ENCODE measurements at regions not wholly inside any gene's neighbourhood (a gene's known extent, or its start where the extent isn't known, plus 50 kb on each side); places are given as distances from the start of the nearest gene placed in this dataset.

DNA sequence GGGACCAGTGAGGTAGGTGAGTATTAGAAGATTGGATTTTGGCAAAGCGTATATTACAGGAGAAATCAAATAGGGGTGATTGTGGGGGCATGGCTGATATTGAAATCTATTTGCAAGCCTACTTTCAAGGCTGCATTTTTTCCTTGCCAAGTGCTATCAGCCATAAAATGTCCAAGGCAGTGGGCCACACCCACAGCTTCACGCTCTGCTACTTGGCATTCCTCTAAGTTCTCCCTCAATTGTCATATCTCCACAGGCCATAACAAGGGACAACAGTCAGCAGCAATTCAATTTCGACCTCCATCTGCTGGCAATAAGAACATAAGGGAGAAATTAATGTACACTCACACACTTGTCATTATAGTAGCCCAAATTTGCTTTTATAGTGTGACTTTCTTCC is 667.1 kb upstream of the PKN2 start:
- peaks cover 0 to 2% (median 0%) of the 10 kb centered on the region in 6 donors for H3K9me3 Mint-ChIP-seq
- H3K36me3 Mint-ChIP-seq, result no peaks in the 10 kb centered on the region
- no peaks in the 10 kb centered on the region for H3K4me1 Mint-ChIP-seq
- H3K4me3 Mint-ChIP-seq, result no peak overlapping the region
- H3K27ac Mint-ChIP-seq, result no peak overlapping the region
- peaks cover 0 to 3% (median 2%) of the 10 kb centered on the region in 3 donors for H3K27me3 Mint-ChIP-seq (ENCODE audit: low read depth in 3 of 3)
- no peak for DNase-seq

DNA sequence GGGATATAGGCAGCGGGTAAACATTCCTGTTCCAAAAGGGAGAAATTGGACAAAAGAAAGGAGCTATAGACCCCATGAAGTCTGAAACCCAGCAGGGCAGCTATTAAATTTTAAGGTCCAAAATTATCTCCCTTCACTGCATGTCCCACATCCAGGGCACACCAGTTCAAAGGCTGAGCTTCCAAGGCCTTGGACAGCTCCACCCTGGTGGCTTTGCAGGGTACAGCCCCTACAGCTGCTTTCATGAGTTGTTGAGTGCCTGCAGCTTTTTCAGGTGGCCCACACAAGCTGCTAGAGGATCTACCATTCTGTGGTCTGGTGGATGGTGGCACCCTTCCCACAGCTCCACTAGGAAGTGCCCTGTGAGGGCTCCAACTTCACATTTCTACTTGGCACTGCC is 662.5 kb upstream of the PKN2 start:
- Mint-ChIP-seq H3K4me1 (no peaks in the 10 kb centered on the region), H3K36me3 (no peaks in the 10 kb centered on the region), H3K9me3 (peaks cover 0 to 5% (median 2%) of the 10 kb centered on the region in 6 donors), H3K27ac (no peak overlapping the region), H3K27me3 (ENCODE audit: low read depth in 3 of 3) (peaks cover 2 to 3% (median 2%) of the 10 kb centered on the region in 3 donors), H3K4me3 (no peak overlapping the region)
- no peak for DNase-seq

DNA sequence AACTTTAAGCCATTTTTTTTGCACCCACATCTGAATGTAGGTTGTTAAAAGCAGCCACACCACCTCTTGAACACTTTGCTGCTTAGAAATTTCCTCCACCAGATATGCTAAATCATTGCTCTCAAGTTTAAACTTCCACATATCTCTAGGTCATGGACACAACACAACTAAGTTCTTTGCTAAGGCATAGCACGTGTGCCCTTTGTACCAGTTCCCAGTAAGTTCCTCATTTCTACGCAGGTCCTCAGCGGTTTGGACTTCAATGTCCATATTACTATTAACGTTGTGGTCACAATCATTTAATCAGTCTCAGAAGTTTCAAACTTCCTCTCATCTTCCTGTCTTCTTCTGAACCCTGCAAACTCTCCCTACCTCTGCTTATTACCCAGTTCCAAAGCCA is 661.6 kb upstream of the PKN2 start:
- no peak for DNase-seq
- Mint-ChIP-seq H3K4me1 (no peaks in the 10 kb centered on the region), H3K4me3 (no peak overlapping the region), H3K27me3 (ENCODE audit: low read depth in 3 of 3) (peaks cover 2 to 3% (median 2%) of the 10 kb centered on the region in 3 donors), H3K36me3 (no peaks in the 10 kb centered on the region), H3K9me3 (peaks cover 0 to 5% (median 2%) of the 10 kb centered on the region in 6 donors), H3K27ac (no peak overlapping the region)

DNA sequence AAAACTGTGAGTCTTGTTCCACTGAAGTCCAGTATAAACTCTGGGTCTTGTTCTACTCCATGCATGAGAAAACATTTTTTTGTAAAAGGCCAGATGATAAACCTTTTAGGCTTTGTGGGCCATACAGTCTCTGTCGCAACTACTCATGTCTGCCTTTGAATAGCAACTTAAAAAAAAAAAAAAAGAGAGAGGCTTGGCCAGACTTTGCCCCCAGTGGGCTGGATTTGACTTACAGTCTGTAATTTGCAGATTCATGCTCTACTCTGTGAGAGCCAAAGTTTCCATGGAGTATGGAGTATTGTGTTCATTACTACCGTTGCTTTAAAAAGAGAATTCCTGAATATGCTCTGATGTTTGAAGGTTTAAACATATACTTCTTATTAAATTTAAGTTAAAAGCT is 654.9 kb upstream of the PKN2 start:
- Mint-ChIP-seq H3K4me1 (no peaks in the 10 kb centered on the region), H3K27me3 (ENCODE audit: low read depth in 3 of 3) (peaks cover 0 to 2% (median 2%) of the 10 kb centered on the region in 3 donors), H3K27ac (no peak overlapping the region), H3K9me3 (peaks cover 0 to 13% (median under 1%) of the 10 kb centered on the region in 6 donors), H3K4me3 (no peak overlapping the region), H3K36me3 (no peaks in the 10 kb centered on the region)
- DNase-seq, result no peak

DNA sequence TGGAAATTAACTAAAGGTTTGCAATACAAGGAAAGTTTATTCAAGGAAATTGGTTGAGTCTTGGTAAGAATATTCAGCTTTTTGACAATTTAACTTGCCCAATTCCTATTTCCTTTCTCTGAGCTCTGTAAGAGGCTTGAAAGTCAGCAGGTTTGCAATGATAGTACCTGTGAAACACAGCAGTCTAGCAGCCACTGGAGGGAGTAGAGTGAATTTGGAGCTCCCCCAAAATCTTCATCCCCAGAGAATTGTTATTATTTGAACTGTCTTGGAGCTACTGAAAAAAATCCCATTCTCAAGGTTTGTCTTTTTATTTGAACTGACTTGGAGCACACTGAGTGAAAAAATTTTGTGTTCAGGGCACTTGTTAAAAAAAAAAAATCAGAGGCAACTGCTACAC is 654.2 kb upstream of the PKN2 start:
- H3K9me3 Mint-ChIP-seq, result peaks cover 0 to 13% (median under 1%) of the 10 kb centered on the region in 6 donors
- H3K36me3 Mint-ChIP-seq, result no peaks in the 10 kb centered on the region
- no peak for DNase-seq
- H3K27ac Mint-ChIP-seq, result no peak overlapping the region
- no peak overlapping the region for H3K4me3 Mint-ChIP-seq
- no peaks in the 10 kb centered on the region for H3K4me1 Mint-ChIP-seq
- peaks cover 0 to 2% (median 2%) of the 10 kb centered on the region in 3 donors for H3K27me3 Mint-ChIP-seq (ENCODE audit: low read depth in 3 of 3)

DNA sequence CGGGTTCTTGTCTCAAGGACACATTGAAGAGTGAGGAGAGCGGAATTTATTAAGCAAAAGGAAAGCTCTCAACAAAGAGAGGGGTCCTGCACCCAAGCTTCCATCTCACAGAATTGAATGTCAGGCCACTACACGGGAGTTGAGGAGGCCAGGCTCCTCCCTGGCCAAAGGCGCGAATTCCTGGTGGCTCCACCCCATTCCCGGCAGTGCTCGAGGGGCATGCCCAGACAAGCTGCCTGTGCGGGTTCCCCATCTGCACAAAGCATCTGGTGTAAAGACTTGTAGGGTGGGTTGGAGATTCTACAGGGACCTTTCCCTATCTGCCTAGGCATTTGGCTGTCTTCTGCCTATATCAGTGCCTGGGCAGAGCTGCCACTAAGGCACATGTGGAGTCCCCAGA is 648.5 kb upstream of the PKN2 start:
- peaks cover 2 to 16% (median 12%) of the 10 kb centered on the region in 6 donors for H3K9me3 Mint-ChIP-seq
- H3K27me3 Mint-ChIP-seq (ENCODE audit: low read depth in 3 of 3), result peaks cover 0 to 2% (median 0%) of the 10 kb centered on the region in 3 donors
- H3K36me3 Mint-ChIP-seq, result no peaks in the 10 kb centered on the region
- no peak overlapping the region for H3K27ac Mint-ChIP-seq
- no peaks in the 10 kb centered on the region for H3K4me1 Mint-ChIP-seq
- H3K4me3 Mint-ChIP-seq, result no peak overlapping the region
- DNase-seq, result no peak

DNA sequence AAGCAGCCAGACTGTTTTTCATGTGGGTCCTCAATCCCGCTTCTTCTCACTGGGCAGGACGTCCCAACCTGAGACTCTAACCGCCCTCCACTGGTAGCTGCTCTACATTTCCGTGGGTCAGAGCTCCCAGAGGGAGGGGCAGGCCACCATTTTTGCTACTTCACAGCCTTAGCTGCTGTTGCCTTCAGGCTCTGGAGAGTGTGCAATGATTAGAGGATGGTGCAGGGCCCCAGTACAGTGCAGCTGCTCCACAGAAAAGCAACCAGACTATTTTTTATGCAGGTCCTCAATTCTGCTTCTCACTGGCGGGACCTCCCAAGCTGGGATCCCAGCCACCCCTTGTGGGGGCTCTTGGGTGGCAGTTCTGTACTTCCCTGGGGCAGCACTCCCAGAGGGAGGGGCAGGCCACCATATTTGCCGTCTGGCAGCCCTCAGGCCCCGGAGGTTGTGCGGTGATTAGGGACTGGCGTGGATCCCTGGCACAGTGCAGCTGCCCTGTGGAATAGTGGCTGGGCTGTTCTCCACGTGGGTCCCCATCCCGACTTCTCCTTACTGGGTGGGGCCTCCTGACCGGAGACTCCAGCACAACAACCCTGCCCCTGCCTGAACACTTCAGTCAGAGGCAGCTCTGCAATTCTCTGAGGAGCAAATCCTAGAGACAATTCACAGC is 647.6 kb upstream of the PKN2 start:
- Mint-ChIP-seq H3K36me3 (no peaks in the 10 kb centered on the region), H3K9me3 (peaks cover 2 to 18% (median 12%) of the 10 kb centered on the region in 6 donors), H3K4me1 (no peaks in the 10 kb centered on the region), H3K4me3 (no peak overlapping the region), H3K27me3 (ENCODE audit: low read depth in 3 of 3) (peaks cover 0 to 2% (median 0%) of the 10 kb centered on the region in 3 donors), H3K27ac (no peak overlapping the region)
- no peak for DNase-seq

DNA sequence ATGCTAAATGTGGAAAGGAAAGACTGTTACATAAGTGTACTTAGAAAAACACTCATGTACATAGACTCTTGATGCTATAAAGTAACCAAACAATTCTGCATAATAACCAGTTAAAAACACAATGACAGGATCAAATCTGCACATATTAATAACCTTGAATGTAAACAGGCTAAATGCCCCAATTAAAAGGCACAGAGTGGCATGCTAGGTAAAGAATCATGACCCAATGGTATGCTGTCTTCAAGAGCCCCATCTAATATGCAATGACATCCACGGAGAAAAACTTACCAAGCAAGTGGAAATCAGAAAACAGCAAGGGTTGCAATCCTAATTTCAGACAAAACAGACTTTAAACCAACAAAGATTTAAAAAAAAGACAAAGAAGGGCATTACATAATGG is 644.8 kb upstream of the PKN2 start:
- H3K9me3 Mint-ChIP-seq, result peaks cover 2 to 18% (median 12%) of the 10 kb centered on the region in 6 donors
- no peak for DNase-seq
- H3K36me3 Mint-ChIP-seq, result no peaks in the 10 kb centered on the region
- H3K27ac Mint-ChIP-seq, result no peak overlapping the region
- no peak overlapping the region for H3K4me3 Mint-ChIP-seq
- H3K27me3 Mint-ChIP-seq (ENCODE audit: low read depth in 3 of 3), result peaks cover 0 to 2% (median 0%) of the 10 kb centered on the region in 3 donors
- no peaks in the 10 kb centered on the region for H3K4me1 Mint-ChIP-seq

DNA sequence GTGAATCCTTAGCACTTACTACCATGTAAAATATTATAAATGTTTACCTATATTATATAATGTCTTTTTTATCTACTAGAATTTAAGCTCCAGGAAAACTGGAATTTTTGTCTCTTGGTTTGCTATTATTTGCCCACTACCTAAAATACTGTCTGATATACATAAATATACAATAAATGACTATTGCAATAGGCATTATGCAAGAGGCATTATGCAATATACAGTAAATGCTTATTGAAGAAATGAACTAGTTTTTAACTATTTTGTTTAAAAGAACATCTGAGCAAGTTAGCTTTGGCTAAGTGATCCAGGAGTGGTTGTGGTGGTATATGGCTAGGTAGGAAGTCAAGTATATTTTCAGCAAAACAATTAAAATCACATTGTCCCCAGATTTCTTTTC is 640.2 kb upstream of the PKN2 start:
- no peak overlapping the region for H3K27ac Mint-ChIP-seq
- H3K4me1 Mint-ChIP-seq, result no peaks in the 10 kb centered on the region
- DNase-seq, result no peak
- no peak overlapping the region for H3K4me3 Mint-ChIP-seq
- H3K9me3 Mint-ChIP-seq, result peaks cover 2 to 11% (median 7%) of the 10 kb centered on the region in 6 donors
- H3K27me3 Mint-ChIP-seq (ENCODE audit: low read depth in 3 of 3), result peaks cover 0 to 1% (median 0%) of the 10 kb centered on the region in 3 donors
- no peaks in the 10 kb centered on the region for H3K36me3 Mint-ChIP-seq

DNA sequence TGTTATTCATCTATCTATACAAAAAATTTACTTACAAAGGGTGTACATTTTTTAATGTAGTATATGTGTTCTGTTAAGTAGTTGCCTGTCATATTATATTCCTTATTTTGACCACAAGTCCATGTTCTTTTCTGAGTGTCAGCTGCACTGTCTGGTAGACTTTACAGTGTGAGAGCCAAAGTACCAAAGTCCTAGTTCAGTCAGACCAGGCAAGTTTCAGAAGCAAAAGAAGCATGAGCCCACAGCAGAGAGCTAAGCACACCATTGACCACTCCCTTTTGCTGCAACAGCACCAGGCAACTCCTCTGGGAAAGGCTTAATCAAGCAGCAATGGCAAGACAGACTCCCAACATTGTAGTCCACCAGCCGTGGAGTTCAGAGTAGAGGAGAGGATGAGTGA is 631.9 kb upstream of the PKN2 start:
- H3K4me1 Mint-ChIP-seq, result no peaks in the 10 kb centered on the region
- H3K27ac Mint-ChIP-seq, result no peak overlapping the region

DNA sequence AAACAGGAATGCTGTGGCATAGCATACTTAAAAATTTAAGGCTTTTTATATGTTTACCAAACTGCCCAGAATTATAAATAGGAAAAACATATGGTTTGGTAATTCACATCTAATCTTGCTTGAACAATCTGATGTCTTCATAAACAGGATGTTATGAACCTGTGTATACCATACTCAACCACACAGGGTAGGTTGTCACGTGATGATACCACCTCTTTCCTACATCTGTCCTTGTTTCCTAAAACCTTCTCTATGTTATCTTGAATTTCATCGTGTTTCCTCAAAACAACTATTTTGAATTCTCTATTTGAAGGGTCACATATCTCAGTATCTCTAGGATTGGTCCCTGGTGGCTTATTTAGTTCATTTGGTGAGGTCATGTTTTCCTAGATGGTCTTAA is 631.0 kb upstream of the PKN2 start:
- no peak for DNase-seq
- no peaks in the 10 kb centered on the region for H3K4me1 Mint-ChIP-seq
- peaks cover 0 to 4% (median 2%) of the 10 kb centered on the region in 3 donors for H3K27me3 Mint-ChIP-seq (ENCODE audit: low read depth in 3 of 3)
- H3K36me3 Mint-ChIP-seq, result no peaks in the 10 kb centered on the region
- no peak overlapping the region for H3K4me3 Mint-ChIP-seq
- H3K9me3 Mint-ChIP-seq, result peaks cover 0 to 3% (median 0%) of the 10 kb centered on the region in 6 donors
- H3K27ac Mint-ChIP-seq, result no peak overlapping the region

More for the DNA sequence above, 631.9 kb upstream of the PKN2 start:
- H3K9me3 Mint-ChIP-seq, result peaks cover 0 to 3% (median 0%) of the 10 kb centered on the region in 6 donors
- no peak overlapping the region for H3K4me3 Mint-ChIP-seq
- DNase-seq, result no peak
- peaks cover 0 to 4% (median 2%) of the 10 kb centered on the region in 3 donors for H3K27me3 Mint-ChIP-seq (ENCODE audit: low read depth in 3 of 3)
- no peaks in the 10 kb centered on the region for H3K36me3 Mint-ChIP-seq

DNA sequence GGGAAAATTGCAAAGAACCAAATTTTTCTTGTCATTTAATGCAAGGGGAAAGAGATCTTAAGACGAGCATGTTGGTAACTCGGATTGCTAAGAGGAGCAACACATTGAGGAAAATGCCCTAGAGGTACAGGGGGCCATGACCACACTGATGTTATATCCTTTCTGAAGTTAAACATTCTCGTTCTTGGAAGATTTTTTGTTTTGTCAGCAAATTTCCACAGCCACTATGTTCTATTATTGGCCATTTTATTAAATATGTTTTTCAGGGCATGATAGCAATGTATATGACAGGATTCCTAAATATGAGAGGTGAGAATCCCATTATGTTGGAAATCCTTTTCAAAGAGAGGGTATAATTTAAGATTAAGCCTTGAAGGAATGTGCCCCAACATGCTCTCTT is 627.2 kb upstream of the PKN2 start:
- DNase-seq, result no peak
- no peak overlapping the region for H3K4me3 Mint-ChIP-seq
- H3K9me3 Mint-ChIP-seq, result peaks cover 0 to 3% (median 0%) of the 10 kb centered on the region in 6 donors
- H3K27ac Mint-ChIP-seq, result no peak overlapping the region
- no peaks in the 10 kb centered on the region for H3K36me3 Mint-ChIP-seq
- no peaks in the 10 kb centered on the region for H3K4me1 Mint-ChIP-seq
- peaks cover 0 to 3% (median under 1%) of the 10 kb centered on the region in 3 donors for H3K27me3 Mint-ChIP-seq (ENCODE audit: low read depth in 3 of 3)

DNA sequence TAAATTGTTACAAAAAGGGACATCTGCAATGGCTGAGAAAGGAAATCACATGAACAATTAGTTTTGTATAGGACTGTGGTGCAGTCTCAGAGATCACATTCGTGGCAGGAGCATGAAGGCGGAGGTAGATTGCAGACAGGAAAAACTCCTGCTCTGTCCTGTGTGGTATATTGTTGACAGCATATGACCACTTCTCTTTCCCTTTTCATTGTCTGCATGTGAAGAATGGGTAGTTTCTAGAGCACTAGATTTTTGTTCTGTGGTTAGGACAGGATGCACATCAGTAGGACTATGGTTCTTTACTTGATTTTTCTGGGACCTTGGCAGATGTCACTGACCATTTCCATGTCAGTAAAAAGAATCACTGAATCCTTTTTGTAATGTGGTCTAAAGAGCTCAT is 625.9 kb upstream of the PKN2 start:
- Mint-ChIP-seq H3K36me3 (no peaks in the 10 kb centered on the region), H3K27ac (no peak overlapping the region), H3K4me1 (no peaks in the 10 kb centered on the region), H3K9me3 (no peaks in the 10 kb centered on the region), H3K4me3 (no peak overlapping the region), H3K27me3 (ENCODE audit: low read depth in 3 of 3) (no peaks in the 10 kb centered on the region)
- no peak for DNase-seq

DNA sequence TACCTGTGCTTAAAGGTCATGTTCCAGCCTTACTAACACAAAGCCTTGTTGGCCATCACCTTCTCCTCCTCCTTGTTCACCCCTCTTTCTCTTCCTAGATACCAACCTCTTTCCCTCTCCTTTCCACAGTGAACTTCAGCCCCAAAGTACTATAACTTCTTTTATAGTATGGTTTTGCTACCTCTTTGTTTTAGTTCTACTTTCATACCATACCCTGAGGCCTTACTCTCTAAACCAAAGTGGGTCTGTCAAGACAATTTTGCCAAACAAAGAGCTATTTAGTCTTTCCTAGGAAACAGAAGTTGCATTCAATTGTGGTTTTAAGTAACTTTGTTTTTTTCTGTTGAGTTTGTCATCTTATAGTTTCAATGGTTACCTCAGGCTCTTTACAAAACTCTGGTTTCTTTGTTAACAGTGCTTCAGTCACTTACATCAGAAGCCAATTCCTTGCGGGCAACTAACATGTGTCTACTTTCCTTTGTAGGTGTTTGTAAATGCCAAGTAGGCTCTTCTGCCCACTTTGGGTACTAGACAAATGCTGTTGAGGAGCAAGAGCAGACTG is 623.9 kb upstream of the PKN2 start:
- DNase-seq, result no peak
- Mint-ChIP-seq H3K36me3 (no peaks in the 10 kb centered on the region), H3K27me3 (ENCODE audit: low read depth in 3 of 3) (no peaks in the 10 kb centered on the region), H3K4me1 (no peaks in the 10 kb centered on the region), H3K9me3 (peaks cover 0 to 2% (median 0%) of the 10 kb centered on the region in 6 donors), H3K27ac (no peak overlapping the region), H3K4me3 (no peak overlapping the region)

Data from immature natural killer cell (primary cell).